HG02870 (cell line): ENCODE measurements at regions not wholly inside any gene's neighbourhood (a gene's known extent, or its start where the extent isn't known, plus 50 kb on each side); places are given as distances from the start of the nearest gene placed in this dataset.

Source experiments
- ATAC-seq: cut with Tn5 transposase; IDR thresholded peaks from one replicate; pipeline ENCODE4 v1.9.1; 2021; ENCODE audit warnings: mild to moderate bottlenecking, moderate library complexity; ENCODE audit not compliant: unreplicated experiment

- no peak for ATAC-seq
Measured at GRCh38 chr1:177793900-177794299, 176.0 kb downstream of the SEC16B start.

DNA sequence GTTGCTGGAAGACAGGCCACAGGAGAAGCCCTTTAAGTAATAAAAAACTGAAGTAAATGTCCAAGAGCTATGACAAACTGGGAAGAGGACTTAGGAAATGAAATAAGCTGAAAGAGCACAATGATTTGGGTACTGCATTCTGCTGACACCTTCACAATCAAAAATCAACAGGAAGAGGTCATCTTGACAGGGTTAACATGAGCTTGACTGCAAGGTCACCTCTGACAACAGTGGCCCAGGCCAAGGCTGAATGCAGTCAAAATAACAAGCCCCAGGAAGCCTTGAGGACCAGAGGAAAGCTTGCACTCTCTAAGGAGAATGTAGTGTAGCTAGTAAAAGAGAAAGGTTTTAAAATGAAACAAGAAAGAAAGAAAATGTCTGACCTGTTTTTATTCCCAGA, 179.3 kb downstream of the SEC16B start:
- ATAC-seq, result no peak

DNA sequence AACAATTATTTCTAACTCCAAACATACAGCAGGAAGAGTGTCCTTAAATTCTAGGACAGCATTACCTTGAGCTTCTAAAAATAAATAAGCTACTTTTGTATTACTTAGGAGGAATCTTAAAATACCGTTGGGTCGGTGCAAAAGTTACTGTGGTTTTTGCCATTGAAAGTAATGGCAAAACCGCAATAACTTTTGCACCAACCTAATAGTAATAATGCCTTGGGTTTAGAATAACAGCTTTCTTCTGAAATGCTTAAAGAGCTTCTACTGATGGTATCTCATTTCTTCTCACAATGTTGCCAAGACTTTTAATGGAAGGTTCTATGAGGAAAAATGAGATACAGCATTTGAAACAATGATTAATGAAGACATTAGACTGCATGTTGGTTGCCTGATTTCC, 179.9 kb downstream of the SEC16B start:
- ATAC-seq, result no peak

DNA sequence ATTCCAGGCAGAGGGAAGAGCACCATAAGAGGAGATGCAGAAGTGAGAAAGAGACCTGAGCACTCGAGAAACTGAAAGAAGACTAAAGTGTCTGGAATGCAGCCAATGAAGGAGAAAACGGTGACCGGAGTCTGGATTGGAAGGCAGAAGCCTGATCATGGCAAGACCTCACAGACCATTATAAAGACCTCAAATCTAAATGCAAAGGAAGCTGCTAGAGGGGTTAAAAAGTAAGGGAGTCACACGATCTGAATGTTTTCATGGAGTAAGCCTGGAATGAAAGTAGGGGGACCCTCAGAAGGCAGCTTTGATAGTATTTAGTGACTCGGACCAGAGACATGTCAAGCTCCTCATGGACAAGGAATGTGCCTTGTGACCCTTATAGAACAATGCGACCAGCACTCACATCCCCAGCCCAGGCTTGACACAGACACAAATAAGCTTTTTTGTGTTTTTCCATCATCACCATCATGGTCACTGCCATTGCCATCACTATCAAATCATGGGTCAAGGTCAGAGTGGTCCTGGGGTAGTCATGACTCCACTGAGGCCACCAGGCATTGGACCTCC, 183.6 kb downstream of the SEC16B start:
- no peak for ATAC-seq

GRCh38 chr1:177784936-177785335, 184.9 kb downstream of the SEC16B start:
- ATAC-seq, result no peak

DNA sequence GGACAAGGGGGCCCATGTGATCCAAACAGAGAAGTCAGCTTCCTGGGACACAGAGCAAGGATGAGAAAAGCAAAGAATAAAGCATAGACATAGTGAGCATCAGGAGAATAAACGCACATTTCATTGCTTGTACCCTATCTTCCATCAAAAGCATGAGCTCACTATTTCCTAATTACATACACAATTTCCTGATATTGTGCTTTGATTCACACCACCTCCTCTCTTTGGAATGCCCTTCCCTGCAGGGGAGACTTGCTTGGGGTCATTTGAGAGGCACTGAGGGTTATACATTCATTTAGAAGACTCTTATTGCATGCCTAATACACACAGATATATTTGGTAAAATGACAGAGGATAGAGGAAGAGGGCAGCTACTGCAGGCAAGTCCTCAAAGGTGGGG, 185.4 kb downstream of the SEC16B start:
- ATAC-seq, result no peak

GRCh38 chr1:177783051-177783450, 186.8 kb downstream of the SEC16B start:
- no peak for ATAC-seq

DNA sequence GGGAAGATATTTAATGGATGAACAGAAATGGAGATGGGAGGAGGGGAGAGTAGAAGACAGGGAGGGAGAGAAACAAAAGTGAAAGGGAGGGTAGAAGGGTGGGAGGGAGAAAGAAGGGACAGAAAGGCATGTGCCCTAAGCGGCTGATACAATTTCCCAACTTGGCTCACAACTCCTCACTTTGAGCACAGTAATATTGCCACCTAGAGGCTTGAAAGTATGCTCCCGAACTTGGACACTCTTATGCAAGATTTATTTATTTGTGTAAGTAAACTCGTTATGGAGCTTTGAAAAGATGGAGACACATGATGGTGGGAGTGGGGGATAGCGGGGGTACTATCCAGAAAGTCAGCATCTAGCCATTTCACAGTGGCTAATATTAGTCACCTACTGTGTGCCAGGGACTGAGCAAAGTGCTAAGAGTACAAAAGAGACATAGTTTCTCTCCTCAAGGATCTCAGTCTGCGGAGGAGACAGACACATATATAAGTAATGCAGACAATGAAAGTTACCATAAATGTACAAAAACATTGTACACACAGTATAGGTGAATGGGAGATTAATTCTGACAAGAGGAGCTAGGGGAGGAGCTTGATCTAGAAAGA, 189.7 kb downstream of the SEC16B start:
- ATAC-seq, result no peak

DNA sequence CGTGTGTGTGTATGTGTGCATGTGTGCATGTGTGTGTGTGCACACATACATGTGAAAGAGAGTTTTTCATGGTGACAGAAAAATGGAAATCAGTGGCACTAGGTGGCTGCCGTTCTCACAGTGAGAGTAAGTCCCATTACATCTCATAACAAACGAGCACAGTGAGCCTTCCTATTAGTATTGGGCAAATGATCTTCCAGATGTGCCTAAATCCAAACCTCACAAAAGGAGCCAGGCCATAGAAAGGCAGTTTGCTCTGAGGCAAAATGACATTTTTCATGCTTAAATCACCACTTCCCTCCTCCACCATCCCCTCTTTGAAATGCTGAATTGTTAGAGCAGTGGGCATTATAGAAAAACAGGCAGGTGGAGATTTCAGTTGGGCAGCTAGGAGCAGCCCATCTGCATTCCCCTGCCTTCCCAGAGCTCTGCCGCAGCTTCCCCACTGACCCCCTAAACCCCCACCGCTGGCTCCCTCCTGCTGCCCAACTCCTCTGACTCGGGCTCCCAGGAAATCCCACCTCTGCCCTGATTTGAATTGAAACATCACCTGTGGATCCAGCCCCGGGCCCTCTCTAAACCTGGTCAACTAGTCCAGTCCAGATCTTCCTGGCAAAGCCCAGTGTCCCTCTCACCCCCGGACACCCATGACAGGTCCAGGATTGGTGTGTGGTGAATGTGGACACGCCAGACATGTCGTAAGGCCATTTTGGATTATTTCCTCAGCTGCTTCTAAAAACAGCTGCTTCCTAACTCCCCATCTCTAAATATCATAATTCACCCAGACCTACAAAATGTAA, 190.5 kb downstream of the SEC16B start:
- ATAC-seq, result no peak

GRCh38 chr1:177775924-177776323, 193.9 kb downstream of the SEC16B start:
- ATAC-seq, result no peak

DNA sequence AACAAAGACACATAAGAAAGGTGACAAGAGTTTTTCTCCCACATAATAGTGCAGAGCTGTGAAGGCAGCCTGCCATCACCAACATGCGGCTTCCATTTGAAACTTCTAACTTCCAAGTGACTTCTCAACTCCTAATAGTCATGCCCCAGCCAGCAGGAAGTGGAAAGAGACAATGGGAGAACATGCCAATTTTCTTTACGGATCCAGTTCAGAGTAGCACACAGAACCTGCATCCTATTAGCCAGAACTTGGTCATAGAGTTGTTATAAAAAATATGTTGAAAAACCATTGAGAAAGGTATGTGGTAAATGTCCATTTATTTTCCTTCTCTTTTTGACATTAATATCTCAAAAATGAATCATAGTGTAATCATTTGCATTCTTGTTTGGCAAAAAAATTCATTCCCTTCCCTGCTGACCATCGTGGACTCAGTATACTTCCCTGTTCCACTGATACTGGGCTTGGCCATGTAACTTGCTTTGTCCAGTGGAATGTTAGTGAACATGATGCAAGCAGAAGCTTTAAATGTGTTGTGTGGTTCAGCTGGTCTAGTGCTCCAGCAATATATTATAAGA, 197.4 kb downstream of the SEC16B start:
- no peak for ATAC-seq

DNA sequence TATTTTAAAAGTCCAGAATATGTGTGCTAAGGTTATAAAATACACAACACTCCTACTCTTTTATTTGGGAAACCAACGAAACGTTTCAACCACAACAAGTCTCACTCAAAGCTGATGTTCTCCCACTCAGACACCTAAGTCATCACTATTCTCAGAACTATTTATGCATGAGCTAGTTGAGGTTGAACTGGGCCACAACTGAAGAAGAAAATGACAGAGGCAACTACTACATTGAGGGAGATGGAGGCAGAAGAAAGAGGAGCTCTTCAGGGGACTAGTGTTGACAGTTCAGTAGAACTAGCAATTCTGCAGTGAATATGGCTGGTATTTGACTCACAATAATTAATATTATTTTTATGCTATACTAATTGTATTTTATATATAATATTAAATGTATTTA, 198.2 kb downstream of the SEC16B start:
- no peak for ATAC-seq

GRCh38 chr1:177770096-177770495, 199.8 kb downstream of the SEC16B start:
- ATAC-seq, result no peak

DNA sequence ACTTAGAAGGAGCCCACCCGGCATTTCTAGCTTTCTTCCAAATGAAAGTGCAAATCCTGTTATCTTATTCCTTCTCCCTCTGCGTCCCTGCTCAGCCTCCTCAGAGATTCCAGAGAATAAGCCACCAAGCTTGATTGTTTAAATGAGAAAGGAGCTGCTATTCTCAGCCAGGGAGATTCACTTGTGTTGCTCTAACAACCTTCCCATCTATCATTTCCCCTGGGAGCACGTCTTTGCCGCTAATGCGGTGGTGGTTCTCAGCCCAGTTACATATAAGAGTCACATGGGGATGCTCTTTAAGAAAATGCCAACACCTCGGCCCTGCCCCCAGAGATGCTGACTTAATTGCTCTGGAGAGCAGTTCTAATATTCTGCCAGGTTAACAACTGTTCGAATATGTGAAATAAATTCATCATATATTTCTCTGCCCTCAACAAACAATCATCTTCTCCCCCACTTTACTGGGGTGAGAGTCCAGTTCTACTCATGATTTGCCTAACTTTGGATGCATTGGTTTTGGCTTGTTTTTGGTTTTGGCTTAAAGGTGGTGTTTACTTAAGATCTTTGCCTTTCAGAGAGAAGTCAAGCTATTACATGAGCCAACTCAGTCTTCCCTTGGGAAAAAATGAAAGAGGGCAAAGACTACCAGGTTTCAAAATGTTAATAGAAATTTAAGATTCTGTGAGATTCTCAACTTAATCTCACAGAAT, 213.9 kb downstream of the SEC16B start:
- no peak for ATAC-seq

DNA sequence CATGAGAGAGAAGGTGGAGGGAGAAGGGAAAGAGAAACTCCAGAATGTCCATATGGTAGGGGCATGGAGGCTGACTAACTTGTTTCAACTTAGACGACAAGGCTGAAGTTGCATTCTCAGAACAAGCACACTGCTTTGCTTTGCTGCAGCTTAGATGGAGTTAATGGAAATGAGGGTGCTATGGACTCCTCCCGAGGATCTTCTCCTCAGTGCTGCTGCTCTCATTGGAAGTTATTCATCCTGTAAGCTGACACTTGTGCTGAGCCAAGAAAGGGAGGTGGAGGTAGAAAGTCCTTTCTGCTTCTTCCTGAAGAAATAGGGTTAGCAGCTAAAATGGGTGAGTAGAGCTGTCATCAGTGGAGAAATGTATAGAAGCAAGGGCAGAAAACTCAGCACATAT, 215.3 kb downstream of the SEC16B start:
- ATAC-seq, result no peak

GRCh38 chr1:177753655-177754054, 216.2 kb downstream of the SEC16B start:
- no peak for ATAC-seq

- ATAC-seq, result no peak
Measured at GRCh38 chr1:177748080-177748801, 221.6 kb downstream of the SEC16B start.

GRCh38 chr1:177746155-177746554, 223.7 kb downstream of the SEC16B start:
- no peak for ATAC-seq

- ATAC-seq, result no peak
Measured at GRCh38 chr1:177744906-177745305, 225.0 kb downstream of the SEC16B start.

DNA sequence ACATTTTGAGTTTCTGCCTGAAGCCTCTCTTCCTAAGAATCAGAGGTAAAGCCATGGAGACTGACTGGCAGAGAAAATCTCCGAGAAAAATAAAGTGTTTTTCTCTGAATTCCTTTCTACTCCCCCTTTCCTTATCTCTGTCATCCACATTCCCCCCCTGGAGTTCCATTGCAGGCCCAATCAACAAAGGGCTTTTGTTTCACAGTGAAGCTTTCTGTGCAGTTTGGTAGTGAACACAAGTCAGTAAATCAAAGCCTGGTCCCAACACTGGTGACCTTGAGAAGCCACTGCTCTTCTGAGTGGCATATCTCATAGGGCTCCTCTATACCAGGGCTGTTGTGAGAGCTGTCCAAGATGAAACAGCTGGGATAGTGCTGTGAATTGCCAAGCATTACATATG, 228.4 kb downstream of the SEC16B start:
- no peak for ATAC-seq

- no peak for ATAC-seq
Measured at GRCh38 chr1:177739780-177740179, 230.1 kb downstream of the SEC16B start.
